Inflammatory macrophage treated with lipopolysaccharide for 1 hour (primary cell): ENCODE measurements at regions not wholly inside any gene's neighbourhood (a gene's known extent, or its start where the extent isn't known, plus 50 kb on each side); places are given as distances from the start of the nearest gene placed in this dataset.
"Not testable (repeated sequence)": the region's sequence is repeated elsewhere in the genome, so short reads cannot be mapped to it uniquely, and the experiment has no call there.

Experiments used
- DNase-seq, 2 donors: peaks; one replicate each; pipeline ENCODE4 v3.0.0-alpha.2; 2020 to 2022

DNA sequence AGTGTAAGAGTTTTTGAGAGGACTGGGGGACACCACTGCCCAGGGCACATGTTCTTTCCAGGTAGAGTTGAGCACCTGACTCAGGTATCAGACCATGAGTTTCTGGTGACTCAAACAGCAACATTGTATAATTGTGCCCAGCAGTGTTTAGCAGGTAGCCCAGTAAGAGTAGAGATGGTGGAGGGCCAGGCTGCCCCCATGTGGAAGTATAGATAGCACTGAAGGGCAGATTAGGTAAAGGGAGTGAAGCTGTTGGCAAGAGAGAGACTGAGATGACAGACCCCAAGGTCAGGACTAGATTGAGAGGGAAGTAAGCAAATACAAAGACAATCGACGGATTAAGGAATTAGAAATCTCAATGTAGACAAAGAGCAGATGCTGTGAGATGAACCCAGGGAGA lies 74.6 kb downstream of the TRIM42 start:
- DNase-seq, result no peak

DNA sequence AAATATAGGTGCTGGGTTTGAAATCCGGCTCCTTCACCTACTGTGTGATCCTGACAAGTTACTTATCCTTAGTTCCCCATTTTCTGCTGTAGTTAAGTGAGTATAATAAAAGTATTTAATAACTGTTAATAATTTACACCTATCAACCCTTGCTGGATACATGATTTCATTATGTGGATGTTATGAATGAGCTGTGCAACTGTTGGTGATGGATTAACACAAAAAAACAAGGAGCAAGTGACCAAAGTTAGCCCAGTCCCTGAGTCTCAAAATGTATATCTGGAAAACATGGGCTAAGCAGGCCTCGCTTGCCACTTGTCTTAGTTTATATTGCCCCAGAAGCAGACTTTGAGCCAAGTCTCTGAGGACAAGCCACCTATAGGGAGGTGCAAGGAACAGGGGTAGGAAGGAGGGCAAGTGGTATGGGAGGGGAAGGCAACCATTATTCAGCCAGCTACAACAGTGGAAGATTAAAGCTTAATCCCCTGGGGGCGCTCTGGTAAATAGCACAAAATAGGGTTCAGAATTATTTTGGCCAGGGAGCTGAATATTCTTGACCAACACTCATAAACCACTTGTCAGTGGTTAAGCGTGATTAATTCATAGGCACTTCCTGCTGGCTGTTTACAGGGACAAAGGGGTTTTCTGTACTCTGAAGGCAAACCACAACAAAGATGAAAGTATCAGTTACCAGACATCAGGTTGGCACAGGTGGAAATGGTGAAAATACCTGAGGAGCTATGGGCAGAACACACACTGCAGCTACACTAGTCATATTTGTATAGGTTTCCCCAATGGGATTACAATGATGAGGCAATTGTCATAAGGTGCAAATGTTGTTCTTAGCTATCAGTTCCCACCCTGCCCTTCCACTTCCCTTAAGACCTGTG lies 76.2 kb downstream of the TRIM42 start:
- no peak for DNase-seq

DNA sequence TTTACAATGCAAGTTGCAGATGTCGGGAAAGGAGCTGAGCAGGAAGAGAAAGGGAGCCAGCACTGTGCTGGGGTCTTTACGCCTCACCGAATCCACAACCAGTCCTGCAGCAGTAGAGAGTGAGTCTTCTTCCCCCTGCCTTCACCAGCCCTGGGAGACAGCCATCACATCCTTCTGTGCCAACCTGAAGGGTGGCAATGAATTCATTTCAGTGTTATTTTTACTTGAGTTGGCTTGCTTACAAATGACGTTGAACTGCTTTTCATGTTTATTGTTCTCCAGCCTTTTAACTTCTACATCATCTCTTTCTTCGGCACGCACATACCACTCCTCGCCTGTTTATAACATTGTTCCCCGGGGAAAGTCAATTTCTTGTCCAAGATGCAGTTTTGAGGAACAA lies 77.1 kb downstream of the TRIM42 start:
- DNase-seq, result no peak

DNA sequence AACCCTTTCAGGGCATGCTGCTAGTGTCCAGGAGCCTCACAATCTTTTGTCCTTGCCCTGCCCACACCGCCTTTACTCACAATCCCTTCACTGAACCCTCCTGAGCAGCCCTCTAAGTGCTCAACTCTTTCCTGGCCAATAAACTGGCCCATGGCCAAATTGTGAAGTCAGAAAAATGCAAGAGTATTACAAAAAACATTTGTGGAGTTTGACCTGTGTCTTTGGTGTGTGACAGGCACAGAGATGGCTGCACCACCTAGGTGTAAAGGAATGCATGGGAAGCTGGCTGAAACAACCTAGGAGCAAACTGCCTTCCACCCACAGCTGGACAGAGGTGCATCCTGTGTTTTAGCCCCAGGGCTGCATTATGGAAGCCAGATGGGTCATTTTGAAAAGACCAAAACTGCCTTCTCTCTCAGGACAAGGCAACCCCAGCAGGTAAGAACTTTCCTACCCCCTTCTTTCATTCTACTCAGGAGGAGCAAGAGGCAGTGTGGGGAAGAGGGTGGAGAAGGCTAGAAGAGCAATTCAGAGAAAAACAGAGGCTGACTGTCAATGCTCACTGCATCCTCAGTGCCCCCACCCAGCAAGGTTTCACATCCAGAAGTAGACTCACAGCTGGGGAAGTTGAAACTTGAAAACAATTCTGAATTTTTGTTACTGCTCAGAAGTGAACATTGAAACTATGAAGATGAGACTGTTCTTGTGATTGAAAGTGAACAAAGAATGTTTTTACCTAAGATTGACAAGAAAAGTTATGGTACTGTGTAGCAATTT lies 78.6 kb downstream of the TRIM42 start:
- DNase-seq, result no peak

DNA sequence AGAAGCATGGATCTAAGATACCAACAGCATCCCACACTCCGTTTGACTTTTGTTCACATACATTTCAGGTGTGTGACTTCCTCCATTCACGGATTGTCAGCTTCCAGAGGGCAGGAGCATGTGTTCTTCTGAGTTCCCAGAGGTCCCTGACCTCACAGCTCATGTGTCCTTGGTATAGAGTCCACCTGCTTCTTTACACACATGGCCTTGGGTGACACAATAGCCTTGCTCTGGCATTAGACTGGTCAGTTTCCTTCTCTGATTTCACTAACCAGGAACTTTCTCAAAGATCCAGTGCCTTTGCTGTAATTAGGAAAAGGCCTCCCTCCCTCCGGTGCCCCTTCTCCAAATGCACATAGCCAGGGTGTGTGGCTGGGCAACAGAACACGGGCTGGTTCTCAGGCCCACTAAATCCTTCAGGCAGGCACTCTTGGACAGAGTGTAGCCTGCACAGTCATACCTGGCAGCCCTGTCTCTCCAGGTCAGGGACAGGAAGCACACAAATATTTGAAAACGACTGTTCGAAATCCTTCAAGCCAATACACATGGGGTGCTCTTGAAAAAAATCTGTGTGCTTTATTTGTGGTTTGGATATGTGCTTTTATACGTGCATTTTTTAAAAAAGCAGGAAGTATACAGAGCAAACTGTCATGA lies 81.1 kb downstream of the TRIM42 start:
- no peak for DNase-seq

DNA sequence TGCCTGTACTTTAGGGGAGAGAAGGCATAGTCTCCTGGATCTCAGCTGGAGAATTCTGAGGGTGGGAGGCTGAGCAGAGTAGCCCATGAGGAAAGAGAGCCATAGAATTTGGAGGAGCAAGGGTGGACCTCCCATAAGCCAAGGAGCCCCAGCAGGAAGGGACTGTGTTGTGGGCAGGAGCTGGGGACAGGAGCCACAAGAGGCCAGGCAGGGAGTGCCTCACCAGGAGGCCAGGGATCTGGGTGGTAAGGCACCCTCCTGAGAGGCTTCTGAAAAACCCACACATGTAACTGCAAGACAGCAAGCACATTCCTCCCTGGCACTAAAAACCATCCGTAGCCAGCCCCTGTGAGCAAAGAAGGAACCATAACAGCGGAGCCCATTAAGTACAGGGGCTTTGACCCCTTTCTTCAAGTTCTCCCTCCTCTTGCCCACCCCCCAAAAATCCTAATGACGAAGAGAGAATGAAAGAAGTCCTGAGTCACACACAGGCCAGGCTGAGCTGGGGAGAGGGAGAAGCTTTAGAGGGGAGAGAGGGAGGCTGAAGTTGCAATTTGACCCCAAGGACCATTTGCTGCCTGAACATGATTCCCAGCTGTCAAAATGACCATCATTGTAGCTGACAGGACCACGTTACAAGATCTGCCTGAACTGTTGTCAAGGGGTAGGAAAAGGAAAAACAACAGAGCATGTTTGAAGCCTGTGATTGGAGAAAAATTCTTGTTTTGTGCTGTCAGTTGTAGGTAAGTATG lies 82.6 kb downstream of the TRIM42 start:
- no peak for DNase-seq

DNA sequence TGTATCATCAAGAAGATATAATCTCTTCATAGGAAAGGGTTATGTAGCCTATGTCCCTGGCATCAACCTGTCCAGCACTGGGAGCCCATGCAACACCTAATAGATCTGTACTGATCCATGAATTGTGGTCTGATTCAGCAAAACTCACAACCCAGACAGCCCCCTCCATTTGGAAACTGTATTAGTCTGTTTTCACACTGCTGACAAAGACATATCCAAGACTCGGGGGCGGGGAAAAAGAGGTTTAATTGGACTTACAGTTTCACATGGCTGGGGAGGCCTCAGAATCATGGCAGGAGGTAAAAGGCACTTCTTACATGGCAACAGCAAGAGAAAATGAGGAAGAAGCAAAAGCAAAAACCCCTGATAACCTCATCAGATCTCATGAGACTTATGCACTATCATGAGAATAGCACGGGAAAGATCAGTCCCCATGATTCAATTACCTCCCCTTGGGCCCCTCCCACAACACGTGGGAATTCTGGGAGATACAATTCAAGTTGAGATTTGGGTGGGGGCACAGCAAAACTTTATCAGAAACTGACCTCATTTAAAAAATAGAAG lies 83.3 kb downstream of the TRIM42 start:
- DNase-seq, result peak; percentile 18 to 33

DNA sequence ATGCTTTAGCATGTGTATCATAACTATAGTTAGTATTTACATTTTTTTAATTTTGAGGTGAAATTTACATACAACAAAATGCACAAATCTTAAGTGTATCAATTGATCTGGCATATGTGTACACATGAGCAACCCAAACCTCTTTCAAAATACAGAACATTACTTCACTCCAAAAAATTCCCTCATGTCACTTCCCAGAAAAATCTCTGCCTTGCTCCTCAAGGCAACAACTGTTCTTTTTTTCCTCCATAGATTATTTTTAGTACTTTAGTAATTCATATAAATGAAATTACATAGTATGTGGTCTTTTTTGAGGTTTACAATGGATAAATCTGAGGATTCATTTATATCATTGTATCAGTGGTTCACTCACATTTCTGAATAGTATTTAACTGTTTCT lies 84.9 kb downstream of the TRIM42 start:
- DNase-seq, result peak; percentile 5 to 6

DNA sequence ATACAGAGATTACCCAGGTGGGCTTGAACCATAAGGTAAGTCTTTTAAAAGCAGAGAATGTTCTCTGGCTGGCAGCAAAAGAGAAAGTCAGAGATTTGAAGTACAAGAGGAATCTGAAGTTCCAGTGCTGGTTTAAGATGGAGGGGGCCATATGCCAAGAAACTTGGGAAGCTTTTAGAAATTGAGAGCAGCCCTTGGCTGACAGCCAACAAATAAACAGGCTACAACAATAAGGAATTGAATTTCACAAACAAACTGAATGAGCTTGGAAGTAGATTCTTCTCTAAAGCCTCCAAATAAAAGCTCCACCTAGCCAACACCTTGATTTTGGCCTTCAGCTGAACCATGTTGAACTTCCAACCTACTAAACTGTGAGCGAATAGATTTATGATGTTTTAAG lies 85.7 kb downstream of the TRIM42 start:
- DNase-seq, result no peak

DNA sequence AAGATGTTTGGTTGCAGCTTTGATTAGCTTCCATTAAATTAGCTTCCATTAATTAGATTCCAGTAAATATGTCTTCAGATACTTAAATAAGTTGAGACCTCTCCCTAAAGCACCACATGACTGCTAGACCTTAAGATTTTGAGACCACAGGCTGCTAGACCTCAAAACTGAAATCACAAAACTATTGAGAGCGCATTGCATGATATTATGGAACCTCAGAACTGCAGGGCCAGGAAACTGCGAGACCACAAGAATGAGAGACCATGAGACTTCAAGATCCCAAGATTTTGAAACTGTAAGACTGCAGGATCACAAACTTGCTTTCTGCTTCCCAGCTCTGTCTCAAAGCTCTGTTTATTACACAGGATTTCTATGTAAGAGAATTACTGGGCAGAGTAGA lies 87.4 kb downstream of the TRIM42 start:
- DNase-seq, result no peak

DNA sequence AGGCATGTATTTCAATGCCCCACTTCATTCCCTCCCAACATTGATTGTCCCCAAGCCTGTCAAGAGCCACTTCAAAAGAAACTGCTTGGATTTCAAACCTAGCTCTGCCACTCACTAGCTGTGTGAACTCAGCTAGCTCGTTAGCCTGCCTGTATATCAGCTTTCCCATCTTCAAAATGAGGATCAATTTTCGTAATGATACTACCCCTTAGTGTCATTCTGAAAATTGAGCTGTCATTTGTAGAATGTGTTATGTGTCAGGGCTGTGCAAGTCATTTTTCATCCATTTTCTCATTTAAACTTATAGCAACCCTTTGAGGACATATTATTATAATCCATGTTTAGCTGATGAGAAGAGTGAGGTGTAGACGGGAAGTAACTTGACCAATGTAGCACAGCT lies 88.6 kb downstream of the TRIM42 start:
- DNase-seq, result no peak

DNA sequence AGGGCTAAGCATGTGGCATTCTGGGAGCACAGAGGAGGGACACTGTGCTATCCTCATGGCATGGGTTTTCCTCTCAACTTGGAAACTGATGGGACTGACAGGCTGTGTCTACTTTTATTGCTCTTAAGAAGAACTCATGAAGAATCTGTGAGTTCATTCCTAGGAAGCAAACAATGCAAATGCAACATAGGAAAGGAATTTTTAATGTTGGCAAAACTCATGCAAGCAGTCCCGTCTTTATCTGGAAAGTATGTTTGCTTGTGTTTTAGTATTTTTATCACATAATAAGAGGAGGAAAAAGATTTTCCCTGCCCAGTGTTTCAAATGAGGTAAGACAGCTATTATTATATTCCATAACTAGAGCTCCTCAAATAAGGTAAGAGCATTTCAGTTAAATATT lies 89.7 kb downstream of the TRIM42 start:
- no peak for DNase-seq

DNA sequence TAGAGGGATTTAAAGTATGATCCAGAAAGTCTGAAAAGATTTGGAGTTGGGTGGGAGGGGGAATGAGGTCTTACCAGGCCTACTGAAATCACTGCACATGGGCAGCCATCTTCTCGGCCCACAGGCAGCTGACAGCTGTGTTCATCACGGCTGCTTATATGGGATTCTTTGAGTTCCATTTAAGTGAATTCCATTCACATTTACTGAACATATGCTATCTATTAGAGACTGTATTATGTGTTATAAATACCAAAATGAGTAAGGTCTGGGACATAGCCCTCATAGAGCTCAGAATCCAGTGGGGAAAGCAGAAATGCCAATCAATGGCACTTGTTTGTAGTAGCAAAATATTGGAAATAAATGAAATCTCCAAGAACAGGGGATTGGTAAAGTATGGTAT lies 91.1 kb downstream of the TRIM42 start:
- no peak for DNase-seq

DNA sequence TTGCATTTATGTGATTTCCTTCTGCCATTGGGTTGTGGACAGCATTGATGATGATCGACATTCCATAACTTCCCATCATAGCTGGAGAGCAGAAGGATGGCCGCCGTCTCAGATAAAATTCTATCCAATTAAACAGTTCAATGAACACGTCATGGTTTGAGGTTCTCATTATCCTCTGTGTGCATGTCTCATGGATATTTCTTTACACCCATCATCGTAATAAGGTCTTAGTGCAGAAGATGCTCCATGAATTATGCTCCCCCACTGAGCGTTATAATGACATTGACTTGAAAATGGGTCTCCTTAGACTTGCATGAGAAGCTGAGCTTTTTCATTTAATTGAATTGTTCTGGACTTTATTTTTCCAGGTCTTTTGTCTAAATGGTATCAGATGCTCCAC lies 92.1 kb downstream of the TRIM42 start:
- no peak for DNase-seq

DNA sequence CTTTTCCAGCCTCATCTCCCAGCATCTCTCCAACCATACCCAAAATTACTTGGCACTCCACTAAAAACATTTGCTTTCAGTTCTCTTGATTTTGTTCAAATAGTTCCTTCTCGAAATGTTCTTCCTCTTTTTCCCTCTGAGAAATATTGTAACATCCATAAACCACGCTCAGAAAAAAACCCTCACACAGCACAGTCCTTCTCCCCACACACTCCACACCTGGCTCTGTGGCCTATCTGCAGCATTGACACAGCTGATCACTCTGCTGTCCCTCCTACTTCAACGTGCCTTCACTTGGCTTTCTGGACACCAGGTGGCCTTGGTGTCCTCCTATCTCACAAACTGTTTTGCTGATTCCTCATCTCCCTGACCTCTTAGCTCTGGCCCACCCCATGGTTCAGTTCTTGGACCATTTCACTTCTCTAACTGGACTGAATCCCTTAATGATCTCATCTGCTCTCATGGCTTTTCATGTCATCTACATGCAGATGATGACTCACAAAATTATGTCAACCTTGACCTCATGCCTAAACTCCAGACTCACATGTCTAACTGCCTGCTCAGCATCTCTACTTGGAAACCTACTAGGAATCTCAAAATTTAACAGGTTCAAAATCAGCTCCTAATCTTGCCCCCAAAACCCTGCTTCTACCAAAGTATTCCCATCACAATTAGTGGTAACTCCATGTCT lies 93.3 kb downstream of the TRIM42 start:
- DNase-seq, result peak; percentile 25 to 36

DNA sequence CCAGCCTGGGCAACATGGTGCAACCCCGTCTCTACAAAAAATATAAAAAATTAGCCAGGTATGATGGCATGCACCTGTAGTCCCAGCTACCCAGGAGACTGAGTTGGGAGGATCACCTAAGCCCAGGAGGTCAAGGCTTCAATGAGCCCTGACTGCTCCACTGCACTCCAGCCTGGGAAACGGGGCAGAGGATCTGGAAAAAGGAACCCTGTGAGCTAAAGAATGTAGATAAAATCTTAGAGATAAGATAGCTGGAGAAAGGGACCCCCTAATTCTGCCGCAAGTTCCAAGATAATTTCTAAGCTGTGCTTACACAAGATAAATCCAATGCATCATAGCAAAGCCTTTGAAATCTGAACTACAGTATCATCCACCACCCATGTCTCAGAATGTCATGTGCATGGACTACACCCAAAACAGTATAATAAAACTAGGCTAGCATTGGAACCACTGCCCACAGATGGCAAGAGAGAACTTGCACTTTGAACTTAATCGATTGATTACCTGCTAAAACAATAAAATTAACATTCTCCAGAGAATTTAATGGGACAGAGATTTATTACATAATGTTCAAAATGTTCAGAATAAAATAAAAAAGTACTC lies 99.9 kb downstream of the TRIM42 start:
- DNase-seq, result no peak

DNA sequence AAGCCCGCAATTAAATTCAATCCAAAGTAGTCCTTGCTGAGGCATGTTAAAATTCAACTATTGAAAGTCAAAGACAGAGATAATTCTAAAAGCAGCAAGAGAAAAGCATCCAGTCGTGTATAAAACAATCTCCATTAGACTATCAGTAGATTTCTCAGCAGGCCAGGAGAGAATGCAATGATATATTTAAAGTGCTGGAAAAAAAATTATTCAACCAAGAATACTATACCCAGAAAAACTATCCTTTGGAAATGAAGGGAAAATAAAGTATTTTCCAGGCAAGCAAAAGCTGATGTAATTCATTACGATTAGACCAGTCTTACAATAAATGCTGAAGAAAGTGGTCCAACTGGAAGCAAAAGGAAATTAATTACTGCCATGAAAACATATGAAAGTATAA lies 113.5 kb downstream of the TRIM42 start:
- no peak for DNase-seq

DNA sequence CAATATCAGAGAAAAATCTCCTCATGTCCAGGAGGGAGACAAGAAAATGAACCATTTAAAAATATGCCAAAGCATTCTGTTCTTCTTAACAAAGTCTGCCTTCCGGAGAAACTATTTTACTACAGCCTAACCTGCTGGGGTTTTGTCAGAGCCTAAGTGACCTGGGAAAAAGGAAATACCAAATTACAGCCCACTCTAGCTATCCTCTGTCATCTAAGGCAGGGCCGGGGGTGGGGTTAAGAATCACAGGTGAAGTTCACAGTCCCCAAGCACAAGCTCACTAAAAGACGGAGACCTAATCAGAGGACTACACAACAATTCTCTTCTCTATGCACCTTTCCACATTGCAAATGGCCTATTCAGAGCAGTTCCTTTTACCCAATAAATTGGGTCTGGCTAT lies 116.6 kb downstream of the TRIM42 start:
- no peak for DNase-seq

DNA sequence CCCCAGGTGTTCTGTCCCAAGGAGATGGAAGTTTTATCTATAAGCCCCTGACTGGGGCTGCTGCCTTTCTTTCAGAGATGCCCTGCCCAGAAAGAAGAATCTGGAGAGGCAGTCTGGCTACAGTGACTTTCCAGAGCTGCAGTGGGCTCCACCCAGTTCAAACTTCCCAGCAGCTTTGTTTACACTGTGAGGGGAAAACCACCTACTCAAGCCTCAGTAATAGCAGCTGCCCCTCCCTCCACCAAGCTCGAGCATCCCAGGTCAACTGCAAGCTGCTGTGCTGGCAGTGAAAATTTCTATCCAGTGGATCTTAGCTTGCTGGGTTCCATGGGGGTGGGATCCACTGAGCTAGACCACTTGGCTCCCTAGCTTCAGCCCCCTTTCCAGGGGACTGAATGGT lies 125.0 kb downstream of the TRIM42 start:
- DNase-seq, result not testable (repeated sequence)

DNA sequence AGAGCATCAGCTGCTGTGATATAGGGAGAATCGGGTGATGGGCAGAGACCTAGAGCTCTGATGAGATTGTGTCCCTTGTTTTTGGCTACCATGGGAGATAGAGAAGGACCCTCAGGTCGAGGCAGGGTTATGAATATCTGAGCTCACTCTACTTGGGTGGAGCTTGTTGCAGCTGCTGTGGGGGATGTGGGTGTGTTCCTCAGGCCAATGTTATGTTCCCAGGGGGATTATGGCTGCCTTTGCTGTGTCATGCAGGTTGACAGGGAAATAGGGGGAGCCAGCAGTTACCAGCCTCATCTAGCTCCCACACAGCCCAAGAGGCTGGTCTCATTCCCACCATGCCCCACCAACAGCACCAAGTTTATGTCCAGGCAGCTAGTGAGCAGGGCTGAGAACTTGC lies 131.5 kb downstream of the TRIM42 start:
- no peak for DNase-seq

DNA sequence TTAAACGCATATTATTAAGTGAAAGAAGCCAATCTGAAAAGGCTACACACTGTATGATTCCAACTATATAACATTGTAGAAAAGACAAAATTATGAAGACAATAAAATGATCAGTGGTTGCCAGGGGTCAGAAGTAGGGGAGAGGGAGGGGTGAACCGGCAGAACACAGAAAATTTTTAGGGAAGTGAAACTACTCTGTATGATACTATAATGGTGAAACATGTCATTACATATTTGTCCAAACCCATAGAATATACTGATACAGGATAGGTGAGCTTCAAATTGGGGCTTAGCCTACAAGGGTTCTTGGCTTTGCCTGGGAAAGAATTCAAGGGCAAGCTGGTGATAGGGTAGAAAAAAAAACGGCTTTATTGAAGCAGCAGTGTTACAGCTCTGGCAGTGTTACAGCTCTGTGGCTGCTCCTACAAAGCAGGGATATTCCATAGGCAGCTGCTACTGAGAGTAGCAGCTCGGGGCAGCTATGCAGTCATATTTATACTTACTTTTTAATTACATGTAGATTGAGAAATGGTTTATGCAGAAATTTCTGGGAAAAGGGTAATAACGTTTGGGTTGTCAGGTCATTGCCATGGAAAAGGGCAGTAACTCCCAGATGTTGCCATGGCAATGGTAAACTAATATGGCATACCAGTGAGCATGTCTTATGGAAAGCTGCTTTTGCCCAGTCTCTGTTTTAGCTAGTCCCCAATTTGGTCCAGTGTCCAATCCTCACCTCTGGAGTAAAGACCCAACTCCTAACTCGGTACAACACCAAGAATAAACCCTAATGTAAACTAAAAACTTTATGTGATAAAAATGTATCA lies 125.1 kb upstream of the SLC25A36 start:
- DNase-seq, result peak; percentile 8 to 32
